CD4-positive, alpha-beta memory T cell (primary cell): ENCODE measurements at regions not wholly inside any gene's neighbourhood (a gene's known extent, or its start where the extent isn't known, plus 50 kb on each side); places are given as distances from the start of the nearest gene placed in this dataset.
"Not testable (repeated sequence)": the region's sequence is repeated elsewhere in the genome, so short reads cannot be mapped to it uniquely, and the experiment has no call there.

Source experiments
- CTCF ChIA-PET: fragments of 350-600 bp; sonication (Branson Sonifier 250); formaldehyde crosslinking; loops from one replicate; lab custom pipeline; 2021; ENCODE audit warnings: inconsistent platforms; ENCODE audit not compliant: partially characterized antibody; lab: Charles Lee
- POLR2A ChIA-PET: fragments of 350-600 bp; sonication (Branson Sonifier 250); formaldehyde crosslinking; loops from one replicate; lab custom pipeline; 2021; ENCODE audit not compliant: partially characterized antibody; lab: Charles Lee
- DNase-seq, 5 donors: peaks; one replicate each; pipeline versions ENCODE4 v3.0.0 to v3.0.0-alpha.2; 2020 to 2022; ENCODE audit warnings: mixed read lengths in 1 of 5
- H3K27ac ChIP-seq: one replicate; pipeline ENCODE4 v1.7.0; 2013; ENCODE audit warnings: low read depth, low read length
- H3K27me3 ChIP-seq: 2 replicates; pipeline ENCODE4 v1.7.0; 2013; ENCODE audit warnings: mild to moderate bottlenecking, low read length, moderate library complexity; ENCODE audit not compliant: insufficient read depth
- H3K36me3 ChIP-seq: 2 replicates; pipeline ENCODE4 v1.7.0; 2013; ENCODE audit warnings: mild to moderate bottlenecking, low read length, moderate library complexity; ENCODE audit not compliant: insufficient read depth
- H3K4me1 ChIP-seq: 2 replicates; pipeline ENCODE4 v1.7.0; 2013; ENCODE audit warnings: mild to moderate bottlenecking, low read length, moderate library complexity; ENCODE audit not compliant: insufficient read depth
- H3K4me3 ChIP-seq, 2 donors: one replicate each; pipeline ENCODE4 v1.7.0; 2013; ENCODE audit warnings: low read length in 2 of 2, mild to moderate bottlenecking in 1 of 2
- H3K9me3 ChIP-seq, 2 donors: one replicate each; pipeline ENCODE4 v1.7.0; 2013; ENCODE audit warnings: low read length in 2 of 2, control low read depth in 1 of 2; ENCODE audit not compliant: control insufficient read depth in 1 of 2
- H3K27ac Mint-ChIP-seq, 7 donors: one replicate each; pipeline ENCODE4 v1.8.0; 2020 to 2021; ENCODE audit warnings: mixed read lengths in 7 of 7, mild to moderate bottlenecking in 6 of 7, inconsistent platforms in 3 of 7, moderate library complexity in 3 of 7
- H3K27me3 Mint-ChIP-seq, 2 donors: one replicate each; pipeline ENCODE4 v1.8.0; 2020 to 2021; ENCODE audit warnings: mixed read lengths in 2 of 2
- H3K36me3 Mint-ChIP-seq, 2 donors: one replicate each; pipeline ENCODE4 v1.8.0; 2020 to 2021; ENCODE audit warnings: mixed read lengths in 2 of 2, inconsistent platforms in 1 of 2, mild to moderate bottlenecking in 1 of 2
- H3K4me1 Mint-ChIP-seq, 4 donors: one replicate each; pipeline ENCODE4 v1.8.0; 2020 to 2021; ENCODE audit warnings: mixed read lengths in 4 of 4, mild to moderate bottlenecking in 1 of 4
- H3K4me3 Mint-ChIP-seq, 8 donors: one replicate each; pipeline ENCODE4 v1.8.0; 2020 to 2021; ENCODE audit warnings: mixed read lengths in 8 of 8, mild to moderate bottlenecking in 7 of 8, moderate library complexity in 6 of 8, inconsistent platforms in 3 of 8
- H3K9me3 Mint-ChIP-seq, 8 donors: one replicate each; pipeline ENCODE4 v1.8.0; 2020 to 2021; ENCODE audit warnings: mixed read lengths in 8 of 8, mild to moderate bottlenecking in 5 of 8, inconsistent platforms in 3 of 8, moderate library complexity in 1 of 8
- intact Hi-C: fragments of 100-400 bp; cut with micrococcal nuclease; formaldehyde crosslinking; loops from one replicate; pipeline ENCODE4 v1.15.1; 2023

DNA sequence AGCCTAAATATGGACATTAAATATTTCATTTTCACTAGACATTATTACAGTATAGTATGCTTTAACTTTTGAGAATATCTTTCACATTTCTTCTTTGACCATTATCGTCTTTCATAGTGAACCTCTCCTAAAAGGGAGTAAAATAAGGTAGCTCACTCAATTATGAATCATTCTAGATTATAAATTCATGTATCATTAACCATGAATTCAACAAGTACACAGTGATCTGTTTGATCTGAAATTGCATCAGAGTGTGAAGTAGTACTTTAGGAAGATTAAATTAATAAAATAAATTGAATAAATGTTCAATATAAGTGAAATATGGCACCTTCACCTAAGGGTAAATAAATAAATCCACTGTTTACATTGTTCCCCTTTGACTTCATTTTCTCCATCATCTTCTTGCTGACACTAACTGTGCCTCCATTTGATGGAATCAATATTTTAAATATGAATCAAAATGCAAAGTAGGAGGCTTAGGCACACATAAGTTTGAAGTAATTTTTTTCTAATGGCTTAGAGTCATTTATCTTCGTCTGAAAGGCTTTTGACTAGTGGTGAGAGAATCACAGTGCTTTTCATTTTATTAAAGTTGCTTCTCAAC, 174.1 kb upstream of the MDFIC2 start:
- no peaks in the 10 kb centered on the region for H3K9me3 Mint-ChIP-seq
- POLR2A ChIA-PET: no interaction called here
- CTCF ChIA-PET: no interaction called here
- DNase-seq: no peak
- peaks cover 5 to 10% of the 10 kb centered on the region in 2 donors for H3K27me3 Mint-ChIP-seq
- Histone ChIP-seq H3K36me3 (no peaks in the 10 kb centered on the region), H3K4me1 (no peaks in the 10 kb centered on the region), H3K27me3 (no peaks in the 10 kb centered on the region), H3K4me3 (no peak overlapping the region), H3K27ac (no peak overlapping the region), H3K9me3 (no peaks in the 10 kb centered on the region)
- H3K36me3 Mint-ChIP-seq: no peaks in the 10 kb centered on the region
- H3K4me1 Mint-ChIP-seq: no peaks in the 10 kb centered on the region
- no peak overlapping the region for H3K4me3 Mint-ChIP-seq
- intact Hi-C loops: no loop called here
- no peak overlapping the region for H3K27ac Mint-ChIP-seq

GRCh38 chr3:70476174-70476573, 163.7 kb upstream of the MDFIC2 start:
- H3K9me3 ChIP-seq: no peaks in the 10 kb centered on the region
- Mint-ChIP-seq H3K27me3 (peaks cover 3 to 4% of the 10 kb centered on the region in 2 donors), H3K36me3 (no peaks in the 10 kb centered on the region), H3K27ac (no peak overlapping the region), H3K4me1 (no peaks in the 10 kb centered on the region), H3K9me3 (peaks cover 0 to 12% (median 5%) of the 10 kb centered on the region in 8 donors), H3K4me3 (no peak overlapping the region)
- no peak overlapping the region for H3K4me3 ChIP-seq
- no peaks in the 10 kb centered on the region for H3K36me3 ChIP-seq
- H3K4me1 ChIP-seq: no peaks in the 10 kb centered on the region
- CTCF ChIA-PET: no interaction called here
- DNase-seq: no peak
- no peak overlapping the region for H3K27ac ChIP-seq
- intact Hi-C loops: no loop called here
- POLR2A ChIA-PET: no interaction called here
- H3K27me3 ChIP-seq: no peaks in the 10 kb centered on the region

- H3K27ac Mint-ChIP-seq: no peak overlapping the region
- no peak overlapping the region for H3K4me3 Mint-ChIP-seq
- intact Hi-C loops: no loop called here
- H3K4me3 ChIP-seq: no peak overlapping the region
- H3K27me3 Mint-ChIP-seq: peaks cover 3 to 4% of the 10 kb centered on the region in 2 donors
- H3K27ac ChIP-seq: no peak overlapping the region
- H3K27me3 ChIP-seq: no peaks in the 10 kb centered on the region
- H3K4me1 Mint-ChIP-seq: no peaks in the 10 kb centered on the region
- ChIA-PET CTCF (no interaction called here), POLR2A (no interaction called here)
- peaks cover 0 to 1% (median 0%) of the 10 kb centered on the region in 8 donors for H3K9me3 Mint-ChIP-seq
- no peaks in the 10 kb centered on the region for H3K4me1 ChIP-seq
- no peaks in the 10 kb centered on the region for H3K36me3 ChIP-seq
- no peaks in the 10 kb centered on the region for H3K9me3 ChIP-seq
- no peaks in the 10 kb centered on the region for H3K36me3 Mint-ChIP-seq
- no peak for DNase-seq
Measured at GRCh38 chr3:70471464-70472342, 159.3 kb upstream of the MDFIC2 start.

DNA sequence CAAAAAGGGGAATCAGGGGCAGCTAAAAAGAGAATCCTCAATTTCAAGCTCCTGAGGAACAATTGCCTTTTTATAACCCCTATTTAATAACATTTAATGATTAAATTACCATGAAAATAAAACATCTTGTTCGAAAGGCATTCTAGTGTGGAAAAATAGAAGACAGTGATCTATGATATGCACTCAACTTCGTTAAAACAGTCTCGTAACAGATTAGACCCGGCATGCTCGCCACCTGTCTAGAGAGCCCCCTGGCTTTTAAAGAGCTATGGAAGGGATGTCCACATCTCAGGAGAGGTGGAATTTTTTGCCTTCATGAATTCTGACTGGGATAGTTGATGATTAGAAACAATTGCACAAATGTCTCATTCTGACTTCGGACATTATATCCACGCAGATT, 153.7 kb upstream of the MDFIC2 start:
- Mint-ChIP-seq H3K4me1 (no peaks in the 10 kb centered on the region), H3K36me3 (no peaks in the 10 kb centered on the region), H3K4me3 (no peak overlapping the region), H3K9me3 (peaks cover 0 to 4% (median 0%) of the 10 kb centered on the region in 8 donors), H3K27ac (no peak overlapping the region), H3K27me3 (peaks cover 4 to 8% of the 10 kb centered on the region in 2 donors)
- POLR2A ChIA-PET: no interaction called here
- intact Hi-C loops: no loop called here
- CTCF ChIA-PET: no interaction called here
- Histone ChIP-seq H3K4me1 (no peaks in the 10 kb centered on the region), H3K36me3 (no peaks in the 10 kb centered on the region), H3K27me3 (no peaks in the 10 kb centered on the region), H3K4me3 (no peak overlapping the region), H3K9me3 (no peaks in the 10 kb centered on the region), H3K27ac (no peak overlapping the region)
- DNase-seq: no peak

- intact Hi-C loops: no loop called here
- Histone ChIP-seq H3K27me3 (no peaks in the 10 kb centered on the region), H3K9me3 (no peaks in the 10 kb centered on the region), H3K27ac (no peak overlapping the region), H3K36me3 (no peaks in the 10 kb centered on the region), H3K4me3 (no peak overlapping the region), H3K4me1 (no peaks in the 10 kb centered on the region)
- Mint-ChIP-seq H3K4me3 (no peak overlapping the region), H3K4me1 (no peaks in the 10 kb centered on the region), H3K27me3 (peaks cover 4 to 8% of the 10 kb centered on the region in 2 donors), H3K9me3 (peaks cover 0 to 10% (median 0%) of the 10 kb centered on the region in 8 donors), H3K27ac (no peak overlapping the region), H3K36me3 (no peaks in the 10 kb centered on the region)
- no peak for DNase-seq
- POLR2A ChIA-PET: no interaction called here
- CTCF ChIA-PET: no interaction called here
Measured at GRCh38 chr3:70464876-70465275, 152.4 kb upstream of the MDFIC2 start.

DNA sequence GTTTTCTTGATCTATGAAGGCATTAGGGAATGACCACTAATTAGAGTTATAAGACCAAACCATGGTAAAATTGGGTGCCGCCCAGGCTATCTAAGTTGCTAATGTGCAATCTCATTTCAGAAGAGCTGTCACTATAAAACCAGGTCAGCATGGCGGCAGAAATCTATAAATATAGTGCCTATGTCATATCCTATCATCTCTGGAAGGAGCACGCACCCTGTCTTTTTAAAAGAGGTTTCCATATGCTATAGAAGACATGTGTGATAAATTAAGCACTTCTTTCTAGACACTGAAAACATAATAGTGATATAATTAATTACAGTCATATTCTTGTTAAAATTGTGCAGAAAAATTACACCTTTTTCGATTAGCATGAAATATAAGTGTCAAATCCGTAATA, 152.0 kb upstream of the MDFIC2 start:
- H3K27ac Mint-ChIP-seq: no peak overlapping the region
- no peaks in the 10 kb centered on the region for H3K4me1 ChIP-seq
- peaks cover 4 to 8% of the 10 kb centered on the region in 2 donors for H3K27me3 Mint-ChIP-seq
- no peak overlapping the region for H3K27ac ChIP-seq
- H3K27me3 ChIP-seq: no peaks in the 10 kb centered on the region
- POLR2A ChIA-PET: no interaction called here
- DNase-seq: no peak
- no peak overlapping the region for H3K4me3 Mint-ChIP-seq
- no peak overlapping the region for H3K4me3 ChIP-seq
- no peaks in the 10 kb centered on the region for H3K36me3 ChIP-seq
- H3K9me3 ChIP-seq: no peaks in the 10 kb centered on the region
- peaks cover 0 to 11% (median 0%) of the 10 kb centered on the region in 8 donors for H3K9me3 Mint-ChIP-seq
- CTCF ChIA-PET: no interaction called here
- H3K36me3 Mint-ChIP-seq: no peaks in the 10 kb centered on the region
- intact Hi-C loops: no loop called here
- no peaks in the 10 kb centered on the region for H3K4me1 Mint-ChIP-seq

DNA sequence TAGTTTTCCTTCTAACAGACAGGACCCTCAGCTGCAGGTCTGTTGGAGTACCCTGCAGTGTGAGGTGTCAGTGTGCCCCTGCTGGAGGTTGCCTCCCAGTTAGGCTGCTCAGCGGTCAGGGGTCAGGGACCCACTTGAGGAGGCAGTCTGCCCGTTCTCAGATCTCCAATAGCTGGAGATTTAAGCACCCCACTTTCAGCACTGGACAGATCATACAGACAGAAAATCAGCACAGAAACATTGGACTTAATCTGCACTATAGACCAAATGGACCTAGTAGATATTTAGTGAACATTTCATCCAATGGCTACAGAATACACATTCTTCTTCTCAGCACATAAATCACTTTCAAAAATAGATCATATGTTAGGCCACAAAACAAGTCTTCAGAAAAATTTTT, 137.8 kb upstream of the MDFIC2 start:
- H3K4me1 Mint-ChIP-seq, H3K27ac Mint-ChIP-seq, H3K36me3 ChIP-seq, H3K36me3 Mint-ChIP-seq, H3K27me3 ChIP-seq, H3K4me3 Mint-ChIP-seq, CTCF ChIA-PET, H3K4me1 ChIP-seq, H3K27ac ChIP-seq, H3K27me3 Mint-ChIP-seq, H3K4me3 ChIP-seq, intact Hi-C loops, DNase-seq, H3K9me3 ChIP-seq, POLR2A ChIA-PET: not testable (repeated sequence)
- peaks cover 2 to 25% (median 14%) of the 10 kb centered on the region in 8 donors for H3K9me3 Mint-ChIP-seq
